Vagina (tissue), 2 donors: ENCODE measurements at regions not wholly inside any gene's neighbourhood (a gene's known extent, or its start where the extent isn't known, plus 50 kb on each side); places are given as distances from the start of the nearest gene placed in this dataset.

ENCODE experiments used
- DNase-seq, 2 donors: peaks; one replicate each; pipeline ENCODE4 v3.0.0-alpha.2; 2017; ENCODE audit errors: extremely low spot score in 2 of 2
- H3K27ac ChIP-seq: fragments of 200-600 bp; sonication (generic); one replicate; pipeline ENCODE4 v1.5.1; 2019
- H3K27me3 ChIP-seq: fragments of 200-600 bp; sonication (generic); one replicate; pipeline ENCODE4 v1.5.1; 2019
- H3K36me3 ChIP-seq, 2 donors: fragments of 200-600 bp; sonication (generic); one replicate each; pipeline ENCODE4 v1.5.1; 2017 to 2019
- H3K4me1 ChIP-seq: fragments of 200-600 bp; sonication (generic); one replicate; pipeline ENCODE4 v1.5.1; 2019
- H3K4me3 ChIP-seq, 2 donors: fragments of 200-600 bp; sonication (generic); 1 replicate in 1 of 2; 2 replicates in 1 of 2; pipeline ENCODE4 v1.5.1; 2016 to 2019
- H3K9me3 ChIP-seq: fragments of 200-600 bp; sonication (generic); one replicate; pipeline ENCODE4 v1.5.1; 2019
- POLR2A ChIP-seq, 2 donors: fragments of 450-650 bp; IDR thresholded peaks; one replicate each; pipeline ENCODE4 v1.6.1; 2017; ENCODE audit warnings: antibody characterized with exemption in 2 of 2, mild to moderate bottlenecking in 2 of 2, moderate library complexity in 2 of 2
- POLR2AphosphoS5 ChIP-seq, 2 donors: sonication (generic); formaldehyde crosslinking; IDR thresholded peaks; one replicate each; pipeline ENCODE4 v1.9.0; 2017; ENCODE audit warnings: antibody characterized with exemption in 2 of 2, mild to moderate bottlenecking in 2 of 2, low read depth in 1 of 2; ENCODE audit not compliant: insufficient read depth in 1 of 2
- intact Hi-C: fragments of 100-400 bp; cut with DNase I; formaldehyde crosslinking; loops from one replicate; pipeline ENCODE4 v1.15.1; 2023
- TF ChIP-seq, protein P1 (sequence below), 3 experiments: fragments of 450-650 bp in 2 of 3; fragments of 200-600 bp in 1 of 3; sonication (generic) in 1 of 3; IDR thresholded peaks; one replicate each; pipeline ENCODE4 v1.5.1; 2017 to 2019; ENCODE audit warnings: antibody characterized with exemption in 3 of 3, mild to moderate bottlenecking in 2 of 3, moderate library complexity in 2 of 3

DNA sequence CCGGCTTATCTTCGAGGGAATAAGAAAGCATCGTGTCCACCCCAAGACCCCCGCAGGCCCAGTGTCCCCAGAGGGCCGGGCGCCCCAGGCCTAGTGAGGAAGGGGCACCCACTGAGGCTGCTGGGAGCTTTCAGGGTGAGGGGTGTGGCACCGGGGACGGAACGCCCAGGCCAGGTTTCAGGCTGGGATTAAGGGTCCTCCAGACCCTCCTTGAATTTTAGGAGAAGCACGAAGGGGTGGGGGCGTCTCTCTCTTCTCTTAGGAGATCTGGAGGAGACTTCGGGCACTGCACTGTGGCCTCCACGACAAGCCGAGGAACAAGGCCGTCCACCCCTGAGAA, 96.8 kb downstream of the PDGFA start:
- H3K27me3 ChIP-seq: no peaks in the 10 kb centered on the region
- TF ChIP-seq POLR2A (IDR thresholded peaks at IDR 0.05): no peak
- TF ChIP-seq, protein P1, sequence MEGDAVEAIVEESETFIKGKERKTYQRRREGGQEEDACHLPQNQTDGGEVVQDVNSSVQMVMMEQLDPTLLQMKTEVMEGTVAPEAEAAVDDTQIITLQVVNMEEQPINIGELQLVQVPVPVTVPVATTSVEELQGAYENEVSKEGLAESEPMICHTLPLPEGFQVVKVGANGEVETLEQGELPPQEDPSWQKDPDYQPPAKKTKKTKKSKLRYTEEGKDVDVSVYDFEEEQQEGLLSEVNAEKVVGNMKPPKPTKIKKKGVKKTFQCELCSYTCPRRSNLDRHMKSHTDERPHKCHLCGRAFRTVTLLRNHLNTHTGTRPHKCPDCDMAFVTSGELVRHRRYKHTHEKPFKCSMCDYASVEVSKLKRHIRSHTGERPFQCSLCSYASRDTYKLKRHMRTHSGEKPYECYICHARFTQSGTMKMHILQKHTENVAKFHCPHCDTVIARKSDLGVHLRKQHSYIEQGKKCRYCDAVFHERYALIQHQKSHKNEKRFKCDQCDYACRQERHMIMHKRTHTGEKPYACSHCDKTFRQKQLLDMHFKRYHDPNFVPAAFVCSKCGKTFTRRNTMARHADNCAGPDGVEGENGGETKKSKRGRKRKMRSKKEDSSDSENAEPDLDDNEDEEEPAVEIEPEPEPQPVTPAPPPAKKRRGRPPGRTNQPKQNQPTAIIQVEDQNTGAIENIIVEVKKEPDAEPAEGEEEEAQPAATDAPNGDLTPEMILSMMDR (IDR thresholded peaks at IDR 0.05): no peak
- TF ChIP-seq POLR2AphosphoS5 (IDR thresholded peaks at IDR 0.05; ENCODE audit: insufficient read depth in 1 of 2, low read depth in 1 of 2): no peak
- no peak for DNase-seq
- no peaks in the 10 kb centered on the region for H3K36me3 ChIP-seq
- H3K4me1 ChIP-seq: peaks cover 16% of the 10 kb centered on the region
- H3K4me3 ChIP-seq: no peak overlapping the region
- H3K27ac ChIP-seq: no peak overlapping the region
- H3K9me3 ChIP-seq: peaks cover 1% of the 10 kb centered on the region
- intact Hi-C loops: no loop called here

DNA sequence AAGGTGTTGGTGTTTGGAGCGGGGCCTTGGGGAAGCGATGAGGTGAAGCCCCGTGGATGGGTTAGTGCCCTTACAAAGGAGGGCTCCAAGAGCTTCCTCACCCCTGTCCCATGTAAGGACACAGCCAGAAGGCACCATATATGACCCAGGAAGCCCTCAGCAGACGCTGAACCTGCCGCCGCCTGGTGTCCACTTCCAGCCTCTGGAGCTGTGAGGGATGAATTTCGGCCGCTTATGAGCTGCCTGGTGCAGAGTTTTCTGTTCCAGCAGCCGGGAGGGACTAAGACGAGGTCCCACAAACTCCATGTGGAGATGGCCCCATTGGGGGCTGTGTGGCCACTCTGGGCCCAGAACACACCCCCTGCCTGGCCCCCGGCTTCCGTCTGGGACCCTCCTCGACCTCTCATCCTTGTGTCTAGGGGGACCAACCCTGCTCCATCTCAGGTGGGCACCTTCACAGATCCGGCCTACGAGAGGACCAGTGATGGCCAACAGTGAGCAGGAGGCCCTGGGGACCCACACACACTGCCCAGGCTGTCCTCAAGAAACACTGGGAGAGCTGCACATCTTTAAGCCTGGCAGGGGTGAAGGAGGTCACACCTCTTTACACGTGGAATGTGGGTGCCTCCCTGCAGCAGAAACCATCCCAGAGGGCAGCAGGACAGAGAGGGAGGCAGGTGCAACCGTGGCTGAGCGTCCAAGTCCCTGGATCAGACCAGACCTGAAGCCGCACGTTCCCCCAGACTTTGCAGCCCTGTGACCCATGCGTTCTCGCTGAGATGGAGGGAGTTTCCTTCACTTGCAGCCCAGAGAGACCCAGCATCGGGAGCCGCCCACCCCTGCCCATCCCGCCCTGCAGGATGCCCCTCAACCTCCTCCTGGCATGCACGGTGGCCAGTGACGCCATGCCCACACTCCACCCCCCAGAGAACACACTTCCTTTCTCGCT, 96.1 kb downstream of the PDGFA start:
- H3K4me3 ChIP-seq: no peak overlapping the region
- no peaks in the 10 kb centered on the region for H3K9me3 ChIP-seq
- TF ChIP-seq POLR2AphosphoS5 (IDR thresholded peaks at IDR 0.05; ENCODE audit: insufficient read depth in 1 of 2, low read depth in 1 of 2): no peak
- TF ChIP-seq, protein P1 (IDR thresholded peaks at IDR 0.05): no peak
- TF ChIP-seq POLR2A (IDR thresholded peaks at IDR 0.05): no peak
- peaks cover 16% of the 10 kb centered on the region for H3K4me1 ChIP-seq
- no peak for DNase-seq
- H3K27ac ChIP-seq: no peak overlapping the region
- H3K36me3 ChIP-seq: no peaks in the 10 kb centered on the region
- no peaks in the 10 kb centered on the region for H3K27me3 ChIP-seq
- intact Hi-C loops: no loop called here

DNA sequence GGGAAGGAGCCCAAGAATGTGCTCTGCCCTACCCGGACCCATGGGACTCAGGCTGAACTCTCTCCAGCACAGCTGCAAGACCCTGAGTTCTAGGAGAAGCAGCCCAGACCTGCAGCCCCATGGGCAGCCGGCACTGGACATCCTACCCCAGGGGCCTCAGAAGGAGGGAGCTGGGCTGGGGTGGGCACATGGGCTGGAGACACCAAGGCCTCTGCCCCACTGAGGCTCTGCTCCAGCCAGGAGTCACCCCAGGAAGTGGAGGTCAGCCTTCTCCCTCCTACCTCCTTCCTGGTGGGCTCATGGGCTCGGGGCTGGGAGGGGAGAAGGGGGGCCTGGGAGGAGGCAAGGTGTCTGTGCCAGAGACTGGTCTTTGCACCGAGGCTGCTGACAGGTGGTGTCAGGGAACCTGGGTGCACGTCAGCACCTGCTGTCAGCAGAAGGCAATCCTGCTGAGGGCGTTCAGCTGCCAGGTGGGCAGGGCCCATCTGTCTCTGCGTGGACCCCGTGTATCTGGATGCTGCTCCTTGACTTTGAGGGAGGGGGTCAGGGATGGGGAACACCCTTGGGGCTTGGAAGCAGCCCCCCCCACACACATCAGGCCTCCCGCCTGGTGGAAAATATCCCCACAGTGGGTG, 95.2 kb downstream of the PDGFA start:
- Histone ChIP-seq H3K36me3 (no peaks in the 10 kb centered on the region), H3K27ac (no peak overlapping the region), H3K27me3 (no peaks in the 10 kb centered on the region), H3K9me3 (no peaks in the 10 kb centered on the region), H3K4me1 (peaks cover 16% of the 10 kb centered on the region), H3K4me3 (no peak overlapping the region)
- no peak for DNase-seq
- intact Hi-C loops: no loop called here
- no peak for TF ChIP-seq POLR2AphosphoS5 (IDR thresholded peaks at IDR 0.05; ENCODE audit: insufficient read depth in 1 of 2, low read depth in 1 of 2)
- TF ChIP-seq POLR2A (IDR thresholded peaks at IDR 0.05): no peak
- TF ChIP-seq, protein P1 (IDR thresholded peaks at IDR 0.05): no peak

DNA sequence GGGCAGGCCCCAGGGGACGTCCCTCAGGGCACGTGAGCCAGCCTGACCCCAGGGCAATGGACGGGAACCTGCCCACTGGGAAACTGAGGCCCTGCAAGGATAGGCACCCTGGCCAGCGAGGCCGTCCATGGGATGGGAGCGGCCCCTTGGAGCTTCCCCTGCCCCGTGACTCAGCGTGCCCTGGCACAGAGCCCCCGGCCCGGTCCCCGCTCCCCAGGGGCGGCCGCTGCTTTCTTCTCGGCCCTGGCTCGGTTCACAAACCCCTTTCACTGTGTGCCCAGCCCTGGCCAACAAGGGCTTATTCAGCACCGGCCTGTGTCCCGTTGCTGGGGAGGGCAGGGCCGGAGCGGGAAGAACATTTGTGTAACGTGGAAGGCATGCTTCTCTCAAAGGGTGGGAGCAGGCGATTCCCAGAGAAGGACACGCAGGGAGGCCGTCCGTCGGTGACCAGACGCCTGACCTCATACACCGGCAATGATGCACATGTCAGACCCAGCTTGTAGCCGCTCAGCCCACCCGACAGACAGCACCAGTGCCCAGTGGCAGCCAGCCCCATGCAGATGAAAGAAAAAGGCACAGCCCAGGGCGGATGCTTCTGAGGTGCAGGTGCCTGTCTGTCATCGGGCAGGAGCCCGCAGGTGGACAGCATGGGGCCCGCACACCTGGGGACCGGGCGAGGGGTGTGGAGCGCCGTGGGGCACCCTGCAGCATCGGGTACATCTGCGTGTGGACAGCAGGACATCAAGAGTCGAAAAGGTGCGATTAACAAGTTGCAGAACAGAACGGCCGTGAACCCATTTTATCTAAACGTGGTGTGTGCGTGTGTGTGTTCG, 94.5 kb downstream of the PDGFA start:
- no peaks in the 10 kb centered on the region for H3K9me3 ChIP-seq
- no peak overlapping the region for H3K27ac ChIP-seq
- peak in 1 of 2 donors; percentile 50 for TF ChIP-seq POLR2AphosphoS5 (IDR thresholded peaks at IDR 0.05; ENCODE audit: insufficient read depth in 1 of 2, low read depth in 1 of 2)
- TF ChIP-seq, protein P1 (IDR thresholded peaks at IDR 0.05): no peak
- no peak for DNase-seq
- H3K4me1 ChIP-seq: peaks cover 16% of the 10 kb centered on the region
- no peak overlapping the region for H3K4me3 ChIP-seq
- no peaks in the 10 kb centered on the region for H3K27me3 ChIP-seq
- no peaks in the 10 kb centered on the region for H3K36me3 ChIP-seq
- intact Hi-C loops: no loop called here
